Gastroesophageal sphincter (tissue), 4 donors: ENCODE measurements at regions not wholly inside any gene's neighbourhood (a gene's known extent, or its start where the extent isn't known, plus 50 kb on each side); places are given as distances from the start of the nearest gene placed in this dataset.

Experiments used
- ATAC-seq: fragments of 150-250 bp; one replicate; pipeline ENCODE4 v1.9.1; 2016; ENCODE audit warnings: mild to moderate bottlenecking, moderate library complexity
- H3K27ac ChIP-seq, 4 donors: fragments of 200-600 bp; sonication (generic) in 3 of 4; 1 replicate in 3 of 4; 2 replicates in 1 of 4; pipeline ENCODE4 v1.5.1; 2016 to 2019
- H3K27me3 ChIP-seq: fragments of 200-600 bp; sonication (generic); one replicate; pipeline ENCODE4 v1.5.1; 2019
- H3K36me3 ChIP-seq, 2 donors: fragments of 200-600 bp; sonication (generic); one replicate each; pipeline ENCODE4 v1.5.1; 2019; ENCODE audit warnings: control low read depth in 1 of 2
- H3K4me1 ChIP-seq, 3 donors: fragments of 200-600 bp; sonication (generic); 1 replicate in 2 of 3; 2 replicates in 1 of 3; pipeline ENCODE4 v1.5.1; 2016 to 2019; ENCODE audit warnings: control low read depth in 2 of 3
- H3K4me3 ChIP-seq, 2 donors: fragments of 200-600 bp; sonication (generic); one replicate each; pipeline ENCODE4 v1.5.1; 2019; ENCODE audit warnings: mild to moderate bottlenecking in 1 of 2, moderate library complexity in 1 of 2
- H3K9me3 ChIP-seq, 3 donors: fragments of 200-600 bp; sonication (generic); one replicate each; pipeline ENCODE4 v1.5.1; 2017 to 2019; ENCODE audit warnings: control low read depth in 2 of 3
- EP300 ChIP-seq: sonication (generic); formaldehyde crosslinking; IDR thresholded peaks from one replicate; pipeline ENCODE4 v1.6.1; 2017; ENCODE audit warnings: antibody characterized with exemption, mild to moderate bottlenecking
- POLR2A ChIP-seq, 2 donors: fragments of 450-650 bp; IDR thresholded peaks; one replicate each; pipeline ENCODE4 v1.6.1; 2017; ENCODE audit warnings: antibody characterized with exemption in 2 of 2, mild to moderate bottlenecking in 2 of 2, moderate library complexity in 1 of 2
- POLR2AphosphoS5 ChIP-seq: sonication (generic); formaldehyde crosslinking; IDR thresholded peaks from one replicate; pipeline ENCODE4 v1.6.1; 2017; ENCODE audit warnings: antibody characterized with exemption
- WGBS, 2 donors: methylation state at CpG; one replicate each; pipeline ENCODE4 v1.1.5; 2018; ENCODE audit warnings: low coverage in 1 of 2; 5-methylcytosine and 5-hydroxymethylcytosine counted together
- TF ChIP-seq, protein P1 (sequence below), 4 experiments: fragments of 200-600 bp in 2 of 4; fragments of 450-650 bp in 2 of 4; sonication (generic) in 1 of 4; IDR thresholded peaks; one replicate each; pipeline ENCODE4 v1.5.1; 2017 to 2019; ENCODE audit warnings: antibody characterized with exemption in 4 of 4, mild to moderate bottlenecking in 2 of 4, moderate library complexity in 2 of 4

DNA sequence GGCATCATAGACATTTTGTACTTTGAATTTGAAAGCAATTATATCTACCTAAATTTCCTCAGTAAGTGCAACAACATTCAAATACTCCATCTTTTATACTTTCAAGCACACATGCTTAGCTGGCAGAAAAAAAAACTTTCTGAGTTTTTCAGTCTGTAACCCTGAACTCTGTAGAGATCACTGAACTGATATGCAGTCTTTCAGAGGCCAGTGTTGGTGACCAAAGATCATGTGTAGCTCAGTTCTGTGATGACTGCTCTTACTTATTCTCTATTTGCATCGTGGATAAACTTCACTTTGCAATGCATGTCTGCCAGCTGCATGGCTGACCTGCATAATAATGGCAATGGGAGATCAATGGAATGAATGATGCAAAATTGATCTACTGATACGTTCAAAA, 431.3 kb downstream of the FRK start:
- ATAC-seq: no peak
- H3K27me3 ChIP-seq: no peaks in the 10 kb centered on the region
- no peaks in the 10 kb centered on the region for H3K36me3 ChIP-seq
- H3K4me1 ChIP-seq: no peaks in the 10 kb centered on the region
- no peak for TF ChIP-seq POLR2A (IDR thresholded peaks at IDR 0.05)
- no peak for TF ChIP-seq EP300
- TF ChIP-seq, protein P1, sequence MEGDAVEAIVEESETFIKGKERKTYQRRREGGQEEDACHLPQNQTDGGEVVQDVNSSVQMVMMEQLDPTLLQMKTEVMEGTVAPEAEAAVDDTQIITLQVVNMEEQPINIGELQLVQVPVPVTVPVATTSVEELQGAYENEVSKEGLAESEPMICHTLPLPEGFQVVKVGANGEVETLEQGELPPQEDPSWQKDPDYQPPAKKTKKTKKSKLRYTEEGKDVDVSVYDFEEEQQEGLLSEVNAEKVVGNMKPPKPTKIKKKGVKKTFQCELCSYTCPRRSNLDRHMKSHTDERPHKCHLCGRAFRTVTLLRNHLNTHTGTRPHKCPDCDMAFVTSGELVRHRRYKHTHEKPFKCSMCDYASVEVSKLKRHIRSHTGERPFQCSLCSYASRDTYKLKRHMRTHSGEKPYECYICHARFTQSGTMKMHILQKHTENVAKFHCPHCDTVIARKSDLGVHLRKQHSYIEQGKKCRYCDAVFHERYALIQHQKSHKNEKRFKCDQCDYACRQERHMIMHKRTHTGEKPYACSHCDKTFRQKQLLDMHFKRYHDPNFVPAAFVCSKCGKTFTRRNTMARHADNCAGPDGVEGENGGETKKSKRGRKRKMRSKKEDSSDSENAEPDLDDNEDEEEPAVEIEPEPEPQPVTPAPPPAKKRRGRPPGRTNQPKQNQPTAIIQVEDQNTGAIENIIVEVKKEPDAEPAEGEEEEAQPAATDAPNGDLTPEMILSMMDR (IDR thresholded peaks at IDR 0.05): no peak
- no peaks in the 10 kb centered on the region for H3K9me3 ChIP-seq
- no peak overlapping the region for H3K4me3 ChIP-seq
- WGBS, 2 donors: 79 to 100% methylated on average over 2 of the region's 2 CpGs
- H3K27ac ChIP-seq: no peak overlapping the region

DNA sequence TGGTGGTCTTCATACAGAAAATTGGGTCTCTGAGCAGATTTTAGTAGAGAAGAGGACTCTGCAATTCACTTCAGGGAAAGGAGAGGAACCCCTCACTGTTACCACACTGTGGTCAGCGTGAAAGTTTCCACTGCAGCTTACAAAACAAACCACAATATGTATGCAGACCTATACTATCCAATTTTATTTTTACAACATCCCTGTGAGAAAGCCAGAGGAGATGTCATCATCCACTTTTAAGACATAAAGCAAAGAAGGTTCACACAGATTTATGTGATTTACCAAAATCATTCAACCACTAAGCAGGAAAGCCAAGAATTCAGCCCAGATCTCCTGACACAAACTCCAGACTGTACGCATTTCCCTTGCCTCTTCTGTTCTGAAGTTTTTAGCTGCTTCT, 442.4 kb downstream of the FRK start:
- Histone ChIP-seq H3K9me3 (no peaks in the 10 kb centered on the region), H3K4me3 (no peak overlapping the region), H3K27me3 (no peaks in the 10 kb centered on the region), H3K27ac (no peak overlapping the region), H3K36me3 (no peaks in the 10 kb centered on the region), H3K4me1 (peaks cover 0 to 8% (median 0%) of the 10 kb centered on the region in 3 donors)
- TF ChIP-seq POLR2AphosphoS5: no peak
- TF ChIP-seq EP300: no peak
- TF ChIP-seq, protein P1 (IDR thresholded peaks at IDR 0.05): no peak
- TF ChIP-seq POLR2A (IDR thresholded peaks at IDR 0.05): no peak
- WGBS, 2 donors: 89 to 100% methylated on average over 1 to 2 of the region's 2 CpGs
- no peak for ATAC-seq

- H3K27me3 ChIP-seq: no peaks in the 10 kb centered on the region
- 58 to 83% methylated on average over 1 of the region's 1 CpG for WGBS, 2 donors
- H3K36me3 ChIP-seq: no peaks in the 10 kb centered on the region
- ATAC-seq: no peak
- H3K4me3 ChIP-seq: no peak overlapping the region
- no peak for TF ChIP-seq EP300
- TF ChIP-seq, protein P1 (IDR thresholded peaks at IDR 0.05): no peak
- H3K27ac ChIP-seq: no peak overlapping the region
- peaks cover 0 to 8% (median 0%) of the 10 kb centered on the region in 3 donors for H3K4me1 ChIP-seq
- H3K9me3 ChIP-seq: no peaks in the 10 kb centered on the region
These were observed 443.7 kb downstream of the FRK start for GRCh38 chr6:115617031-115617430.

GRCh38 chr6:115613488-115613887, 447.2 kb downstream of the FRK start:
- no peak for TF ChIP-seq POLR2AphosphoS5
- TF ChIP-seq, protein P1 (IDR thresholded peaks at IDR 0.05): no peak
- TF ChIP-seq POLR2A (IDR thresholded peaks at IDR 0.05): no peak
- no peak for TF ChIP-seq EP300
- Histone ChIP-seq H3K27ac (no peak overlapping the region), H3K36me3 (no peaks in the 10 kb centered on the region), H3K27me3 (no peaks in the 10 kb centered on the region), H3K4me3 (no peak overlapping the region), H3K4me1 (peaks cover 0 to 8% (median 0%) of the 10 kb centered on the region in 3 donors), H3K9me3 (no peaks in the 10 kb centered on the region)
- peak; percentile 57 for ATAC-seq
- 15 to 23% methylated on average over 3 of the region's 3 CpGs for WGBS, 2 donors

DNA sequence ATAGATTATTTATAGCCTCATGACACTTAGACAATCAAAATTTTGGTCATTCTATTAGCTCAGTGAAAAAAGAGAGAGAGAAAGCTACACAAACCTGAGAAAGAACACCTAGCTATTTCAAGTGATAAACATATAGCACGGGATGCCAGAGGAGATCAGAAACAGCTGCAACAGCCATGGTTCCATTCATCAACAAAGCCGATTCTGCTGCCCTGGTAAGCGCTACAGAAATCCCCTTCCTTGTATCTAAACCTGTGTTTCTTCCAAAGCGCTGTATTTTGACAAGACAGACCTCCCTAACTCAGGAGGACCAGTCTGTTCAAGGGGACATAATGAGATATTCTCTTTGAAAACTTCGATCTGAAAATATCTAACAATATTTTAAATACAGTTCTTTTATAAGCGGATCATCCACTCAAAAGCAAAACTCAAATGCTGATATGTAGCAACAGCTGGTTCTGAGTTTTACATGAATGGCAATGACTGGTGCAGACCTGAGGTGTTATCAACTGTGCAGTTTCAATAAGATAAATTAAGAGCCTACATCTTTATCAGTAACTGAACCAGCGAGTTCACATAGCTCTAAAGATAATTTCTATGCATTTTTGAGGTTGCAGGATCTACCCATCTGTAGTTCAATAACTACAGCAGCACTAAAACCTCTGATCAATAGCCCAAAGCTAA, 447.8 kb downstream of the FRK start:
- no peaks in the 10 kb centered on the region for H3K36me3 ChIP-seq
- no peaks in the 10 kb centered on the region for H3K27me3 ChIP-seq
- H3K4me1 ChIP-seq: peaks cover 0 to 8% (median 0%) of the 10 kb centered on the region in 3 donors
- ATAC-seq: no peak
- H3K9me3 ChIP-seq: no peaks in the 10 kb centered on the region
- H3K4me3 ChIP-seq: no peak overlapping the region
- no peak for TF ChIP-seq POLR2A (IDR thresholded peaks at IDR 0.05)
- no peak for TF ChIP-seq POLR2AphosphoS5
- H3K27ac ChIP-seq: no peak overlapping the region
- WGBS, 2 donors: 52 to 56% methylated on average over 6 to 7 of the region's 7 CpGs
